GM12891 (cell line): ENCODE measurements at regions not wholly inside any gene's neighbourhood (a gene's known extent, or its start where the extent isn't known, plus 50 kb on each side); places are given as distances from the start of the nearest gene placed in this dataset.

Experiments
- PAX5 ChIP-seq: IDR thresholded peaks from 2 replicates; pipeline ENCODE4 v1.6.1; 2011; ENCODE audit warnings: low read length, moderate library complexity, mild to moderate bottlenecking; ENCODE audit not compliant: insufficient read depth, severe bottlenecking
- POLR2A ChIP-seq: IDR thresholded peaks from 2 replicates; pipeline ENCODE4 v1.6.1; 2011; ENCODE audit warnings: low read depth, low read length, control low read depth
- POLR2AphosphoS5 ChIP-seq: IDR thresholded peaks from 2 replicates; pipeline ENCODE4 v1.6.1; 2011; ENCODE audit warnings: low read depth, low read length, control low read depth
- POU2F2 ChIP-seq: IDR thresholded peaks from 2 replicates; pipeline ENCODE4 v1.6.1; 2011; ENCODE audit warnings: low read depth, mild to moderate bottlenecking, control low read depth, low read length, moderate library complexity
- SPI1 ChIP-seq: IDR thresholded peaks from 2 replicates; pipeline ENCODE4 v1.6.1; 2011; ENCODE audit warnings: low read depth, low read length, control low read depth
- TAF1 ChIP-seq: IDR thresholded peaks from 2 replicates; pipeline ENCODE4 v1.6.1; 2011; ENCODE audit warnings: low read depth, low read length, control low read depth

- TF ChIP-seq POLR2AphosphoS5 (no peak), POLR2A (no peak), TAF1 (no peak), SPI1 (no peak), POU2F2 (no peak), PAX5 (no peak)
Measured at GRCh38 chr16:76885776-76886537, 305.0 kb upstream of the MON1B start.
